H7 (cell line): ENCODE measurements at regions not wholly inside any gene's neighbourhood (a gene's known extent, or its start where the extent isn't known, plus 50 kb on each side); places are given as distances from the start of the nearest gene placed in this dataset.
A peak's percentile ranks its signal among the peaks of the same experiment; 100 is the strongest.

Experiments
- DNase-seq: peaks from one replicate; pipeline ENCODE4 v3.0.0; 2012
- H3K27me3 ChIP-seq: 2 replicates; pipeline ENCODE4 v1.6.0; 2011; ENCODE audit warnings: mild to moderate bottlenecking, low read length; ENCODE audit not compliant: control insufficient read depth, insufficient read depth
- H3K36me3 ChIP-seq: replicated peaks from 2 replicates; pipeline ENCODE4 v1.5.1; 2011; ENCODE audit warnings: low read length; ENCODE audit not compliant: control insufficient read depth, insufficient read depth
- H3K4me3 ChIP-seq: 2 replicates; pipeline ENCODE4 v1.5.1; 2011; ENCODE audit warnings: low read depth, mild to moderate bottlenecking, control low read depth, low read length, moderate library complexity; ENCODE audit not compliant: insufficient read depth

GRCh38 chr2:239689410-239689809, 288.6 kb upstream of the HDAC4 start:
- H3K4me3 ChIP-seq: no peak overlapping the region
- no peaks in the 10 kb centered on the region for H3K27me3 ChIP-seq
- H3K36me3 ChIP-seq: no peaks in the 10 kb centered on the region
- no peak for DNase-seq

GRCh38 chr2:239688840-239689239, 288.0 kb upstream of the HDAC4 start:
- H3K36me3 ChIP-seq: no peaks in the 10 kb centered on the region
- no peak overlapping the region for H3K4me3 ChIP-seq
- no peak for DNase-seq
- H3K27me3 ChIP-seq: no peaks in the 10 kb centered on the region

GRCh38 chr2:239688122-239688681, 287.4 kb upstream of the HDAC4 start:
- no peak overlapping the region for H3K4me3 ChIP-seq
- DNase-seq: peak; percentile 70
- no peaks in the 10 kb centered on the region for H3K27me3 ChIP-seq
- H3K36me3 ChIP-seq: no peaks in the 10 kb centered on the region

GRCh38 chr2:239687441-239687840, 286.6 kb upstream of the HDAC4 start:
- Histone ChIP-seq H3K36me3 (no peaks in the 10 kb centered on the region), H3K27me3 (no peaks in the 10 kb centered on the region), H3K4me3 (no peak overlapping the region)
- DNase-seq: no peak

GRCh38 chr2:239685965-239686364, 285.1 kb upstream of the HDAC4 start:
- DNase-seq: no peak
- Histone ChIP-seq H3K27me3 (no peaks in the 10 kb centered on the region), H3K36me3 (no peaks in the 10 kb centered on the region), H3K4me3 (no peak overlapping the region)

GRCh38 chr2:239685556-239685955, 284.7 kb upstream of the HDAC4 start:
- no peak for DNase-seq
- Histone ChIP-seq H3K4me3 (no peak overlapping the region), H3K36me3 (no peaks in the 10 kb centered on the region), H3K27me3 (no peaks in the 10 kb centered on the region)

GRCh38 chr2:239684996-239685395, 284.2 kb upstream of the HDAC4 start:
- no peak overlapping the region for H3K4me3 ChIP-seq
- H3K36me3 ChIP-seq: no peaks in the 10 kb centered on the region
- DNase-seq: no peak
- H3K27me3 ChIP-seq: no peaks in the 10 kb centered on the region

DNA sequence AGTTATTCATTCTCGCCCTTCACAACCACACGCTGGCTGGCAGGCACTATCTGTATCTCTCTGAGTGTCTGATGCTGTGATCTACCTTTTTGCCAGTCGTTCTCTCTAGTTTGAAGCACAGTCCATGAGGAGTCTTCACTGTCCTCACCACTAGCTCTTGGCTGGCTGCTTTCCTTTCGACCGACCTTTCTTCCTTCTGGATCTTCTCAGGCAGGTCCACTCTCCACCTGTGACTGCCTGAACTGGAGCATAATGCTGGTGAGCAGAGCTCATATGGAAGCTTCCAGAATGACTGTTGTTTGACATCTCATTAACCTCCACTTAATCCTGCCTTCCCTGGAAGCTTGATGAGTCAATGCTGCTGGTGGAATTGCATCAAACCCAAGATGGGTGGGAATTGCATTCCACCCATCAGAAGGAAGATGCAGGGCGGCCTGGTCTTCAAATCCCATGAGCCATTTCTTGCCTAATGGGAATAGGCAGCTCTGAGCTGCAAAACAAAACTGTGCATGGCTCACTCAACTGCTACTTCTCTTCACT, 283.5 kb upstream of the HDAC4 start:
- Histone ChIP-seq H3K27me3 (no peaks in the 10 kb centered on the region), H3K36me3 (no peaks in the 10 kb centered on the region), H3K4me3 (no peak overlapping the region)
- DNase-seq: no peak

DNA sequence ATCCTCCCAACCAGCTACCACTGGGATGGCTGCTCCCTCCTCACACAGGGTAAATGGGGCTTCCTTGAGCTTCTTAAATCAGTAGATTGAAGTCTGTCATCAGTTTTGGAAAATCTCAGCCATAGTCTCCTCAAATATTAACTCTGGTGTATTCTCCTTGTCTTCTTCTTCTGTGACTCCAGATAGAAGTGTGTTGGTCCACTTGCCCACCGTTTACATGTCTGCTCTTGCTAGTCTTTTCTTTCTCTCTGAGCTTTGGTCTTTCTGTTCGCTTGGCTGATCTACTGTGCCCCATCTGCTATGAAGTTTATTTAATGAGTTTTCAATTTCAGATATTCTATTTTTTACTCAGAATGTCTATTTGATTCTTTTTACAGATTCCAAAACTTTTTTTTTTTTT, 281.7 kb upstream of the HDAC4 start:
- Histone ChIP-seq H3K4me3 (no peak overlapping the region), H3K27me3 (no peaks in the 10 kb centered on the region), H3K36me3 (no peaks in the 10 kb centered on the region)
- no peak for DNase-seq

DNA sequence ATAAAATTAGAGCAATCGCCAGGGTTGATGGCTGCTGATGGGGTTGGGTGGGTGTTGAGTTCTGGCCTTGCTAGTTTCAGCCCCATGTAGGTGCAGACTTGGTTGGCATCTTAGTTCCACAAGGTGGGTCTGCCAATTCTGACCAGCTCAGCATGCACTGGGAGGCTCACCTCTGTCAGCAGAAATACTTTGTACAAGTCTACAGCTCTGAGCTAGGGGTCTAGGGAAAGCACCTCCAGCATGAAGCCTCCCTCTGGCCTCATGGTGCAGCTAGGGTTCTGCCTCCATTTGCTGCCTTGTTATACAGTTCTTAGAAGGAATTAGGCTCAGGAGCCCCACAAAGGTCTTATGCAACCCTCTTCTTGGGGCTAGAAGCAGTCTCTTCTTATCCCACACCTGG, 278.9 kb upstream of the HDAC4 start:
- Histone ChIP-seq H3K27me3 (no peaks in the 10 kb centered on the region), H3K4me3 (no peak overlapping the region), H3K36me3 (no peaks in the 10 kb centered on the region)
- no peak for DNase-seq

DNA sequence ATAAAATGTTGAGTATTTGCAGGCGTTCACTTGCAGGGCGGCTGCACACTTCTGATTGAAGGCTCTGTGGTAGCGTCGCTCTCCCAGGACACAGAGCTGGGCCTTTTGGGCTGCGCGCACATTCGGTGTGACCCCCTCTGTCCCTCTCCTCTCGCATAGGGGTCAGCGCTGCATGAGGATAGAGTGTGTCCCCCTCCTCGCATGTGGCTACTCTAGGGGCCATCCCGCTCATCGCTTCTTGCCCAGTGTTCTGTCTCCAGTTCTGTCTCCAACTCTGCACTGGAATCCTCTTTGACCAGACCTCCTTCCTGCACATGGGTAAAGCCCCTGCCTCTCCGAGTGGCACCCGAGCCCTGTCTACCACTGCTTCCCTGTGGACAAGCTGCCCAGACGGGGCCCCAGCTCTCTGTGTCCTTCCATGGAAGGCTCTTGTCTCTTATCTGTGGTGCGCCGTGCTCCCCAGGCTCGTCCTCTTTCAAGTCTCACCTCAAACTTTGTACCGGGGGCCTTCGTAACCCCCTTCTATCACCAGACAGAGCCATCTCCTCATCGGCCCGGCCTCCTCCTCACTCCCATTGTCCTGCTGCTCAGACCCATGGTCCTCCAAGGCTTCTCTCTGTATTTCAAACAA, 278.0 kb upstream of the HDAC4 start:
- H3K27me3 ChIP-seq: no peaks in the 10 kb centered on the region
- no peak overlapping the region for H3K4me3 ChIP-seq
- no peaks in the 10 kb centered on the region for H3K36me3 ChIP-seq
- no peak for DNase-seq

- Histone ChIP-seq H3K36me3 (no peaks in the 10 kb centered on the region), H3K27me3 (no peaks in the 10 kb centered on the region), H3K4me3 (no peak overlapping the region)
- no peak for DNase-seq
Observed at GRCh38 chr2:239678186-239678490, 277.3 kb upstream of the HDAC4 start.

- no peaks in the 10 kb centered on the region for H3K27me3 ChIP-seq
- DNase-seq: no peak
- no peaks in the 10 kb centered on the region for H3K36me3 ChIP-seq
- no peak overlapping the region for H3K4me3 ChIP-seq
Observed at GRCh38 chr2:239677453-239678185, 276.8 kb upstream of the HDAC4 start.

- Histone ChIP-seq H3K4me3 (no peak overlapping the region), H3K27me3 (no peaks in the 10 kb centered on the region), H3K36me3 (no peaks in the 10 kb centered on the region)
- no peak for DNase-seq
Observed at GRCh38 chr2:239676716-239677452, 276.1 kb upstream of the HDAC4 start.
